ENCODE measurements at regions not wholly inside any gene's neighbourhood (a gene's known extent, or its start where the extent isn't known, plus 50 kb on each side); places are given as distances from the start of the nearest gene placed in this dataset.

DNA sequence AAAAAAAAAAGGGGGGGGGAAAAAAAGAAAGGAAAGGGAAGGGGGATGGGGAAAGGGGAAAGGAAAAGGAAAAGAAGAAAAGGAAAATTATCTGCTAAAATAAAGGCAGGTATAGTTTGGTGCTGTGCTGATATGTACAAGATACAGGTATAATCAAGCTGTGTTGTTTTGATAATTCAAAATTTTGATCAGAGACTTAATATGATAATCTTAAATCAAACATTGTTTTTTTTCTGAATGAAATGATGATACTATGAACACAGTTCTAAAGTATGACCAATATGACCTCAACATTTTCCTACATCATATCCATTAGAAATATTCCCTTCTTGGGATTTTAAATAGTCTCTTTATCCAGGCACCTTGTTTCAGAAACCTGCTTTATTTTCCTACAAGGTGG is 115.6 kb upstream of the TRPM3 start:
- Histone ChIP-seq H3K9me3 (ENCODE audit: low read depth) (no peaks in the 10 kb centered on the region), H3K27ac (no peak overlapping the region), H3K4me2 (no peak overlapping the region), H4K20me1 (ENCODE audit: insufficient read depth, poor library complexity, severe bottlenecking) (no peaks in the 10 kb centered on the region), H3K27me3 (no peaks in the 10 kb centered on the region), H2AFZ (no peak overlapping the region), H3K79me2 (no peaks in the 10 kb centered on the region), H3K4me1 (ENCODE audit: insufficient read depth) (no peaks in the 10 kb centered on the region), H3K4me3 (no peak overlapping the region), H3K9me2 (replicated peaks; ENCODE audit: insufficient read depth) (no peaks in the 10 kb centered on the region), H3K36me3 (replicated peaks; ENCODE audit: insufficient read depth, low read depth) (no peaks in the 10 kb centered on the region)
- TF ChIP-seq EZH2phosphoT487 (IDR thresholded peaks at IDR 0.05; ENCODE audit: low read depth, severe bottlenecking, unreplicated experiment) = no peak
- TF ChIP-seq EZH2 (IDR thresholded peaks at IDR 0.05; ENCODE audit: borderline replicate concordance) = no peak
- TF ChIP-seq, protein P1, sequence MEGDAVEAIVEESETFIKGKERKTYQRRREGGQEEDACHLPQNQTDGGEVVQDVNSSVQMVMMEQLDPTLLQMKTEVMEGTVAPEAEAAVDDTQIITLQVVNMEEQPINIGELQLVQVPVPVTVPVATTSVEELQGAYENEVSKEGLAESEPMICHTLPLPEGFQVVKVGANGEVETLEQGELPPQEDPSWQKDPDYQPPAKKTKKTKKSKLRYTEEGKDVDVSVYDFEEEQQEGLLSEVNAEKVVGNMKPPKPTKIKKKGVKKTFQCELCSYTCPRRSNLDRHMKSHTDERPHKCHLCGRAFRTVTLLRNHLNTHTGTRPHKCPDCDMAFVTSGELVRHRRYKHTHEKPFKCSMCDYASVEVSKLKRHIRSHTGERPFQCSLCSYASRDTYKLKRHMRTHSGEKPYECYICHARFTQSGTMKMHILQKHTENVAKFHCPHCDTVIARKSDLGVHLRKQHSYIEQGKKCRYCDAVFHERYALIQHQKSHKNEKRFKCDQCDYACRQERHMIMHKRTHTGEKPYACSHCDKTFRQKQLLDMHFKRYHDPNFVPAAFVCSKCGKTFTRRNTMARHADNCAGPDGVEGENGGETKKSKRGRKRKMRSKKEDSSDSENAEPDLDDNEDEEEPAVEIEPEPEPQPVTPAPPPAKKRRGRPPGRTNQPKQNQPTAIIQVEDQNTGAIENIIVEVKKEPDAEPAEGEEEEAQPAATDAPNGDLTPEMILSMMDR (IDR thresholded peaks at IDR 0.05; ENCODE audit: poor library complexity) = no peak
- DNase-seq (ENCODE audit: low spot score) = no peak

DNA sequence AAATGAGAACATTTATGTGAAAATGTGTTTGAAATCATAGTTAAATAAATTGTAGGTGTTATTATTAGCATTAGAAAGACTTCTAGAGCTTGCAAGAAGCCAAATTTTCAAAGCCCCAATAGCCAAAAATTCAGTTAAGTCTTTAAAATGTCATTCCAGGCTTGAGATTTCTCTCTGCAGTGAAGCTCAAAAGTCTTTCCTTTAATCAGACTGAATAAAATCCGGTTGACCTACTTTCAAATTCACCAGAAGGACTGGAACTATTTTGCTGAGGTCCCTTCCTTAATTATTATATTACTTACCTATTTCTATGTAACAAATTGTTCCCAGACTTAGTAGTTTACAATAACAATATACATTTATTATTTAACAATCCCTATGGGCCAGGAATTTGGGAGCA is 112.2 kb upstream of the TRPM3 start:
- WGBS (ENCODE audit: low lambda C conversion rate, missing lambda C conversion rate) = 88% methylated on average over 1 of the region's 1 CpG
- Histone ChIP-seq H3K9me3 (ENCODE audit: low read depth) (no peaks in the 10 kb centered on the region), H3K36me3 (replicated peaks; ENCODE audit: insufficient read depth, low read depth) (no peaks in the 10 kb centered on the region), H3K4me2 (no peak overlapping the region), H2AFZ (no peak overlapping the region), H3K4me3 (no peak overlapping the region), H3K9me2 (replicated peaks; ENCODE audit: insufficient read depth) (no peaks in the 10 kb centered on the region), H3K79me2 (no peaks in the 10 kb centered on the region), H3K27ac (no peak overlapping the region), H4K20me1 (ENCODE audit: insufficient read depth, poor library complexity, severe bottlenecking) (no peaks in the 10 kb centered on the region), H3K4me1 (ENCODE audit: insufficient read depth) (no peaks in the 10 kb centered on the region), H3K27me3 (no peaks in the 10 kb centered on the region)
- TF ChIP-seq EZH2phosphoT487 (IDR thresholded peaks at IDR 0.05; ENCODE audit: low read depth, severe bottlenecking, unreplicated experiment) (no peak), EZH2 (IDR thresholded peaks at IDR 0.05; ENCODE audit: borderline replicate concordance) (no peak)
- TF ChIP-seq, protein P1 (IDR thresholded peaks at IDR 0.05; ENCODE audit: poor library complexity) = no peak
- no peak for DNase-seq (ENCODE audit: low spot score)

DNA sequence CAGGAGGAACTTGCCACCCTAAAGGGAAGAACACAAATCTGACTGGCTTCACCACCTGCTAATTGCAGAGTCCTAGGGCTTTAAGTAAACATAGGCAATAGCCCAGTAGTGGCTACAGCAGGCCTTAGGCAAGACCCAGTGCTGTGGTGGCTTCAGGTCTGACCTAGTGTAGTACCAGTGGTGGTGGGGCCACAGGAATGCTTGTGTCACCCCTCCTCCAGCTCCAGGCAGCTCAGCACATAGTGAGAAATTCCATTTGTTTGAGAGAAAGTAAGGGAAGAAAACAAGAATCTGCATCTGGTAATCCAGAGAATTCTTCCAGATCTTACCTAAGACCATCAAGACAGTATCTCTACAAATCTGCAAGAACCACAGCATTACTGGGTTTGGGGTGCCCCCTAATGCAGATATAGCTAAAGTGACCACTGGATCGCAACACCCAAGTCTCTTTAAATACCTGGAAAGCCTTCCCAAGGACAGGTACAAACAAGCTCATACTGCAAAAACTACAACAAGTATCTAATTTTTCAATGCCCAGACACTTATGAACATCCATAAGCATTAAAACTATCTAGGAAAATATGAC is 102.6 kb upstream of the TRPM3 start:
- no peaks in the 10 kb centered on the region for H3K27me3 ChIP-seq
- H3K9me2 ChIP-seq (replicated peaks; ENCODE audit: insufficient read depth) = no peaks in the 10 kb centered on the region
- peak; percentile 16 for DNase-seq (ENCODE audit: low spot score)
- H3K9me3 ChIP-seq (ENCODE audit: low read depth) = no peaks in the 10 kb centered on the region
- H3K79me2 ChIP-seq = no peaks in the 10 kb centered on the region
- H3K4me2 ChIP-seq = no peak overlapping the region
- H2AFZ ChIP-seq = no peak overlapping the region
- no peaks in the 10 kb centered on the region for H3K36me3 ChIP-seq (replicated peaks; ENCODE audit: insufficient read depth, low read depth)
- no peaks in the 10 kb centered on the region for H3K4me1 ChIP-seq (ENCODE audit: insufficient read depth)
- TF ChIP-seq, protein P1 (IDR thresholded peaks at IDR 0.05; ENCODE audit: poor library complexity) = peak; percentile 32
- TF ChIP-seq EZH2 (IDR thresholded peaks at IDR 0.05; ENCODE audit: borderline replicate concordance) (no peak), EZH2phosphoT487 (IDR thresholded peaks at IDR 0.05; ENCODE audit: low read depth, severe bottlenecking, unreplicated experiment) (no peak)
- H3K27ac ChIP-seq = no peak overlapping the region
- WGBS (ENCODE audit: low lambda C conversion rate, missing lambda C conversion rate) = 89% methylated on average over 1 of the region's 1 CpG
- no peak overlapping the region for H3K4me3 ChIP-seq
- H4K20me1 ChIP-seq (ENCODE audit: insufficient read depth, poor library complexity, severe bottlenecking) = no peaks in the 10 kb centered on the region

DNA sequence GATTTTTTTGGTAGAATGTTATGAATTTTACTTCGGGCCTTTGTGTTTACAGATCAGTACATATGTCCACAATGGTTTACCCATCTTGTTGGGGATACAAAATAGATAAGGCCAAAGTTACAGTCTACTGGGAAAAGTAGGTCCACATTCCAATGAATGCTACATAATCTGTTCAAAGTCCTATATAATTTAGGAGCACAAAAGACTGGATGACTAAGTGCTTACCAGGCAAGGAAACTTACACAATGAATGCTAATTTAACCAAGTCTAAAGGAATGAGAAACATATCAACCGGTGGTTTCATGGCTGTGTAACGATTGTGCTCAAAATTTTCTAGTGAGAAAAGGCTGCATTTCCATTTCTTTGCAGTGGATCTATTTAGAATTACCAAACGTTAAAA is 97.4 kb upstream of the TRPM3 start:
- H3K4me2 ChIP-seq = no peak overlapping the region
- H3K9me2 ChIP-seq (replicated peaks; ENCODE audit: insufficient read depth) = no peaks in the 10 kb centered on the region
- no peak overlapping the region for H3K27ac ChIP-seq
- TF ChIP-seq EZH2phosphoT487 (IDR thresholded peaks at IDR 0.05; ENCODE audit: low read depth, severe bottlenecking, unreplicated experiment) = no peak
- TF ChIP-seq, protein P1 (IDR thresholded peaks at IDR 0.05; ENCODE audit: poor library complexity) = no peak
- no peak for TF ChIP-seq EZH2 (IDR thresholded peaks at IDR 0.05; ENCODE audit: borderline replicate concordance)
- H3K9me3 ChIP-seq (ENCODE audit: low read depth) = no peaks in the 10 kb centered on the region
- no peaks in the 10 kb centered on the region for H3K36me3 ChIP-seq (replicated peaks; ENCODE audit: insufficient read depth, low read depth)
- DNase-seq (ENCODE audit: low spot score) = no peak
- no peak overlapping the region for H3K4me3 ChIP-seq
- WGBS (ENCODE audit: low lambda C conversion rate, missing lambda C conversion rate) = 44% methylated on average over 4 of the region's 4 CpGs
- no peaks in the 10 kb centered on the region for H3K79me2 ChIP-seq
- H2AFZ ChIP-seq = no peak overlapping the region
- H3K4me1 ChIP-seq (ENCODE audit: insufficient read depth) = no peaks in the 10 kb centered on the region
- H4K20me1 ChIP-seq (ENCODE audit: insufficient read depth, poor library complexity, severe bottlenecking) = no peaks in the 10 kb centered on the region
- H3K27me3 ChIP-seq = no peaks in the 10 kb centered on the region

Data from hepatocyte (in vitro differentiated cells).